GM12878 (cell line): ENCODE measurements at regions not wholly inside any gene's neighbourhood (a gene's known extent, or its start where the extent isn't known, plus 50 kb on each side); places are given as distances from the start of the nearest gene placed in this dataset.

Experiments used
- ATAC-seq: fragments of 200-7000 bp; cut with Tn5 transposase; 3 replicates; pipeline ENCODE4 v1.9.1; 2020; ENCODE audit warnings: mild to moderate bottlenecking, moderate library complexity
- BruUV-seq: library from RNA; stranded (reverse); fragments of 400-500 nt; replicated peaks from 2 replicates; lab custom pipeline; 2021; lab: Mats Ljungman, UMichigan
- CTCF ChIA-PET: fragments of 300-600 bp; sonication (Branson Sonifier 250); formaldehyde crosslinking; extraction: SDS; loops from one replicate; lab custom pipeline; 2021; ENCODE audit warnings: inconsistent platforms; lab: Yijun Ruan, JAX
- POLR2A ChIA-PET: fragments of 350-600 bp; formaldehyde crosslinking; extraction: SDS; loops from one replicate; lab custom pipeline; 2021; ENCODE audit warnings: inconsistent platforms; lab: Charles Lee
- RAD21 ChIA-PET: fragments of 300-600 bp; sonication (Branson Sonifier 250); formaldehyde crosslinking; loops from one replicate; lab custom pipeline; 2023; ENCODE audit warnings: antibody characterized with exemption; ENCODE audit not compliant: unreplicated experiment; lab: Charles Lee
- SMC1A ChIA-PET: fragments of 300-600 bp; sonication (Branson Sonifier 250); formaldehyde crosslinking; loops from one replicate; lab custom pipeline; 2023; ENCODE audit not compliant: unreplicated experiment, uncharacterized antibody; lab: Charles Lee
- DNase-seq: peaks from one replicate; pipeline ENCODE4 v3.0.0-alpha.2; 2011; ENCODE audit warnings: low read depth, low spot score
- FAIRE-seq: peaks from 3 replicates; lab custom pipeline; 2011; peaks lifted over from hg19 to GRCh38; lab: Jason Lieb, UNC
- H2AFZ ChIP-seq: 2 replicates; pipeline ENCODE4 v1.6.0; 2011; ENCODE audit warnings: low read depth, low read length, control low read depth; ENCODE audit not compliant: control insufficient read depth
- H3K27ac ChIP-seq: 2 replicates; pipeline ENCODE4 v1.5.1; 2011; ENCODE audit warnings: control low read depth; ENCODE audit not compliant: control insufficient read depth, insufficient read depth
- H3K27me3 ChIP-seq, 2 experiments: replicated peaks in 1 of 2; 2 replicates each; pipeline versions ENCODE4 v1.6.0 to v1.6.1; 2011; ENCODE audit warnings: low read length in 1 of 2; ENCODE audit not compliant: control insufficient read depth in 2 of 2, insufficient read depth in 2 of 2
- H3K36me3 ChIP-seq, 2 experiments: 2 replicates each; pipeline ENCODE4 v1.5.1; 2011; ENCODE audit warnings: low read length in 1 of 2; ENCODE audit not compliant: control insufficient read depth in 2 of 2, insufficient read depth in 2 of 2
- H3K4me1 ChIP-seq: 2 replicates; pipeline ENCODE4 v1.6.1; 2011; ENCODE audit warnings: mild to moderate bottlenecking, low read length, moderate library complexity, mixed read lengths; ENCODE audit not compliant: control insufficient read depth, insufficient read depth
- H3K4me2 ChIP-seq: 2 replicates; pipeline ENCODE4 v1.6.0; 2011; ENCODE audit warnings: control low read depth; ENCODE audit not compliant: control insufficient read depth, insufficient read depth
- H3K4me3 ChIP-seq: fragments of 200-600 bp; sonication (generic); 2 replicates; pipeline ENCODE4 v1.5.1; 2016
- H3K79me2 ChIP-seq: 2 replicates; pipeline ENCODE4 v1.6.0; 2011; ENCODE audit warnings: low read length; ENCODE audit not compliant: control insufficient read depth, insufficient read depth
- H3K9ac ChIP-seq: 2 replicates; pipeline ENCODE4 v1.8.0; 2011; ENCODE audit warnings: low read length, control low read depth, mixed read lengths; ENCODE audit not compliant: control insufficient read depth, insufficient read depth
- H3K9me3 ChIP-seq: replicated peaks from 3 replicates; pipeline ENCODE4 v1.5.1; 2011; ENCODE audit warnings: mild to moderate bottlenecking, low read length; ENCODE audit not compliant: control insufficient read depth, insufficient read depth
- H4K20me1 ChIP-seq: 2 replicates; pipeline ENCODE4 v1.6.0; 2011; ENCODE audit not compliant: control insufficient read depth, insufficient read depth
- BHLHE40 ChIP-seq, 2 experiments: fragments of 450-650 bp in 1 of 2; IDR thresholded peaks; 2 replicates each; pipeline ENCODE4 v1.6.1; 2011 to 2017; ENCODE audit warnings: low read depth in 2 of 2, borderline replicate concordance in 1 of 2, improper control_type of control experiment in 1 of 2, low read length in 1 of 2, mild to moderate bottlenecking in 1 of 2
- BRCA1 ChIP-seq: IDR thresholded peaks from 2 replicates; pipeline ENCODE4 v1.6.1; 2011; ENCODE audit warnings: low read depth, low read length, improper control_type of control experiment
- CEBPB ChIP-seq, 2 experiments: fragments of 150-350 bp in 1 of 2; IDR thresholded peaks; 2 replicates each; pipeline ENCODE4 v1.6.1; 2012 to 2014; ENCODE audit warnings: low read depth in 2 of 2, low read length in 2 of 2, borderline replicate concordance in 1 of 2, inconsistent platforms in 1 of 2
- CREB1 ChIP-seq: IDR thresholded peaks from 2 replicates; pipeline ENCODE4 v1.6.1; 2012; ENCODE audit warnings: low read depth, mild to moderate bottlenecking, inconsistent platforms
- EGR1 ChIP-seq, 2 experiments: IDR thresholded peaks; 1 replicate in 1 of 2; 2 replicates in 1 of 2; pipeline ENCODE4 v1.6.1; 2011 to 2012; ENCODE audit warnings: low read depth in 2 of 2, low read length in 2 of 2, borderline replicate concordance in 1 of 2, mild to moderate bottlenecking in 1 of 2, moderate library complexity in 1 of 2
- HDAC6 ChIP-seq: fragments of 200-600 bp; sonication (generic); IDR thresholded peaks from one replicate; pipeline ENCODE4 v1.8.0; 2017; ENCODE audit warnings: antibody characterized with exemption; ENCODE audit not compliant: unreplicated experiment
- HDGF ChIP-seq: fragments of 450-650 bp; IDR thresholded peaks from 2 replicates; pipeline ENCODE4 v1.6.1; 2016; ENCODE audit warnings: antibody characterized with exemption
- MXI1 ChIP-seq: fragments of 150-350 bp; IDR thresholded peaks from 2 replicates; pipeline ENCODE4 v1.6.1; 2011; ENCODE audit warnings: low read depth, mild to moderate bottlenecking, inconsistent platforms, low read length, improper control_type of control experiment
- NFYB ChIP-seq: IDR thresholded peaks from 2 replicates; pipeline ENCODE4 v1.6.1; 2011; ENCODE audit warnings: low read depth, mild to moderate bottlenecking, low read length, improper control_type of control experiment, moderate library complexity; ENCODE audit not compliant: insufficient read depth
- PML ChIP-seq: IDR thresholded peaks from 2 replicates; pipeline ENCODE4 v1.6.1; 2012; ENCODE audit warnings: low read length, inconsistent platforms
- RFX5 ChIP-seq: IDR thresholded peaks from 2 replicates; pipeline ENCODE4 v1.6.1; 2011; ENCODE audit warnings: low read depth, low read length, improper control_type of control experiment
- RUNX3 ChIP-seq: IDR thresholded peaks from 2 replicates; pipeline ENCODE4 v1.6.1; 2012; ENCODE audit warnings: low read length, inconsistent platforms
- SMC3 ChIP-seq: IDR thresholded peaks from 2 replicates; pipeline ENCODE4 v1.6.1; 2011; ENCODE audit warnings: low read length, improper control_type of control experiment, borderline replicate concordance
- ZBED1 ChIP-seq: IDR thresholded peaks from 2 replicates; pipeline ENCODE4 v1.6.1; 2016; ENCODE audit warnings: borderline replicate concordance
- WGBS: methylation state at CpG from one replicate; pipeline ENCODE4 v1.1.6; 2016; ENCODE audit warnings: low lambda C conversion rate; ENCODE audit not compliant: insufficient replicate concordance, insufficient coverage; ENCODE audit errors: missing lambda C conversion rate; 5-methylcytosine and 5-hydroxymethylcytosine counted together
- in situ Hi-C: fragments of 300-500 bp; cut with MboI; formaldehyde crosslinking; loops from 9 replicates; pipeline ENCODE4 v1.14.3; 2018; ENCODE audit warnings: mixed read lengths
- intact Hi-C: fragments of 100-400 bp; cut with micrococcal nuclease; formaldehyde crosslinking; loops from one replicate; pipeline ENCODE4 v1.14.2; 2022; ENCODE audit not compliant: unreplicated experiment
- TF ChIP-seq, protein P1 (sequence below): fragments of 450-650 bp; IDR thresholded peaks from 2 replicates; pipeline ENCODE4 v1.6.1; 2016; ENCODE audit warnings: mild to moderate bottlenecking
- TF ChIP-seq, protein P2 (sequence below): fragments of 450-650 bp; formaldehyde crosslinking; IDR thresholded peaks from 2 replicates; pipeline ENCODE4 v1.5.0; 2022; ENCODE audit warnings: mild to moderate bottlenecking, missing genetic modification characterization

DNA sequence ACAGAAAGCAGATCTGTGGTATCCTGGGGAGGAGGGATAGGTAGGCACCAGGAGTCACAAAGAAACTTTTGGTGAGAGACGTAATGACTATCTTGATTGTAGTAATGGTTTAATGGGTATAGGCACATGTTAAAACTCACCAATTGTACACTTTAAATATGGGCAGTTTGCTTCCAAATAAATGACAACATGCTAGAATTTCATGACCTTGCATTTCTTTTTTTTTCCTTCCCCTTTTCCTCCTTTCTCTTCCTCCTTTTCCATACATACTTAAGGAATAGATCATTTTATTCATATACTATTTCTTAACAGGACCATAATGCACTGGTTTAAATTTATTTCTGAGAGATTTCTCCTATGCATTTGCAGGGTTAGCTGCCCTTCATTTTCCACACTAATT lies 341.8 kb downstream of the TMEM182 start:
- FAIRE-seq: no peak
- intact Hi-C loops: no loop called here
- in situ Hi-C loops: no loop called here
- H3K36me3 ChIP-seq: no peaks in the 10 kb centered on the region
- H3K4me1 ChIP-seq: no peaks in the 10 kb centered on the region
- SMC1A ChIA-PET: no interaction called here
- WGBS: 8% methylated on average over 1 of the region's 1 CpG
- H4K20me1 ChIP-seq: no peaks in the 10 kb centered on the region
- no peaks in the 10 kb centered on the region for H3K79me2 ChIP-seq
- no peaks in the 10 kb centered on the region for H3K9me3 ChIP-seq
- no peaks in the 10 kb centered on the region for H3K27me3 ChIP-seq
- no peak for TF ChIP-seq BHLHE40 (IDR thresholded peaks at IDR 0.05; ENCODE audit: borderline replicate concordance in 1 of 2, low read depth in 2 of 2, low read length in 1 of 2)
- TF ChIP-seq MXI1: no peak
- no peak for TF ChIP-seq CREB1
- TF ChIP-seq HDAC6: no peak
- TF ChIP-seq EGR1 (IDR thresholded peaks at IDR 0.05; ENCODE audit: borderline replicate concordance in 1 of 2, low read depth in 2 of 2, low read length in 2 of 2): no peak
- no peak for TF ChIP-seq ZBED1
- no peak for TF ChIP-seq SMC3
- TF ChIP-seq, protein P1, sequence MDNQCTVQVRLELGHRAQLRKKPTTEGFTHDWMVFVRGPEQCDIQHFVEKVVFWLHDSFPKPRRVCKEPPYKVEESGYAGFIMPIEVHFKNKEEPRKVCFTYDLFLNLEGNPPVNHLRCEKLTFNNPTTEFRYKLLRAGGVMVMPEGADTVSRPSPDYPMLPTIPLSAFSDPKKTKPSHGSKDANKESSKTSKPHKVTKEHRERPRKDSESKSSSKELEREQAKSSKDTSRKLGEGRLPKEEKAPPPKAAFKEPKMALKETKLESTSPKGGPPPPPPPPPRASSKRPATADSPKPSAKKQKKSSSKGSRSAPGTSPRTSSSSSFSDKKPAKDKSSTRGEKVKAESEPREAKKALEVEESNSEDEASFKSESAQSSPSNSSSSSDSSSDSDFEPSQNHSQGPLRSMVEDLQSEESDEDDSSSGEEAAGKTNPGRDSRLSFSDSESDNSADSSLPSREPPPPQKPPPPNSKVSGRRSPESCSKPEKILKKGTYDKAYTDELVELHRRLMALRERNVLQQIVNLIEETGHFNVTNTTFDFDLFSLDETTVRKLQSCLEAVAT: no peak
- TF ChIP-seq CEBPB (IDR thresholded peaks at IDR 0.05; ENCODE audit: borderline replicate concordance in 1 of 2, low read depth in 2 of 2, low read length in 2 of 2): no peak
- no peak for TF ChIP-seq PML
- no peak for TF ChIP-seq RFX5
- no peak for TF ChIP-seq BRCA1
- TF ChIP-seq, protein P2, sequence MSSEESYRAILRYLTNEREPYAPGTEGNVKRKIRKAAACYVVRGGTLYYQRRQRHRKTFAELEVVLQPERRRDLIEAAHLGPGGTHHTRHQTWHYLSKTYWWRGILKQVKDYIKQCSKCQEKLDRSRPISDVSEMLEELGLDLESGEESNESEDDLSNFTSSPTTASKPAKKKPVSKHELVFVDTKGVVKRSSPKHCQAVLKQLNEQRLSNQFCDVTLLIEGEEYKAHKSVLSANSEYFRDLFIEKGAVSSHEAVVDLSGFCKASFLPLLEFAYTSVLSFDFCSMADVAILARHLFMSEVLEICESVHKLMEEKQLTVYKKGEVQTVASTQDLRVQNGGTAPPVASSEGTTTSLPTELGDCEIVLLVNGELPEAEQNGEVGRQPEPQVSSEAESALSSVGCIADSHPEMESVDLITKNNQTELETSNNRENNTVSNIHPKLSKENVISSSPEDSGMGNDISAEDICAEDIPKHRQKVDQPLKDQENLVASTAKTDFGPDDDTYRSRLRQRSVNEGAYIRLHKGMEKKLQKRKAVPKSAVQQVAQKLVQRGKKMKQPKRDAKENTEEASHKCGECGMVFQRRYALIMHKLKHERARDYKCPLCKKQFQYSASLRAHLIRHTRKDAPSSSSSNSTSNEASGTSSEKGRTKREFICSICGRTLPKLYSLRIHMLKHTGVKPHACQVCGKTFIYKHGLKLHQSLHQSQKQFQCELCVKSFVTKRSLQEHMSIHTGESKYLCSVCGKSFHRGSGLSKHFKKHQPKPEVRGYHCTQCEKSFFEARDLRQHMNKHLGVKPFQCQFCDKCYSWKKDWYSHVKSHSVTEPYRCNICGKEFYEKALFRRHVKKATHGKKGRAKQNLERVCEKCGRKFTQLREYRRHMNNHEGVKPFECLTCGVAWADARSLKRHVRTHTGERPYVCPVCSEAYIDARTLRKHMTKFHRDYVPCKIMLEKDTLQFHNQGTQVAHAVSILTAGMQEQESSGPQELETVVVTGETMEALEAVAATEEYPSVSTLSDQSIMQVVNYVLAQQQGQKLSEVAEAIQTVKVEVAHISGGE (CRISPR knock-in tag): no peak
- no peak for TF ChIP-seq NFYB
- TF ChIP-seq HDGF: no peak
- TF ChIP-seq RUNX3: no peak
- ATAC-seq: no peak
- H3K4me3 ChIP-seq: no peak overlapping the region
- CTCF ChIA-PET: no interaction called here
- RAD21 ChIA-PET: no interaction called here
- POLR2A ChIA-PET: no interaction called here
- no peak overlapping the region for H3K27ac ChIP-seq
- H3K9ac ChIP-seq: no peak overlapping the region
- no peak overlapping the region for H2AFZ ChIP-seq
- BruUV-seq: no TSS peak
- H3K4me2 ChIP-seq: no peak overlapping the region
- no peak for DNase-seq
